B cell (primary cell): ENCODE measurements at regions not wholly inside any gene's neighbourhood (a gene's known extent, or its start where the extent isn't known, plus 50 kb on each side); places are given as distances from the start of the nearest gene placed in this dataset.

Experiments used
- ATAC-seq: fragments of 200-7000 bp; cut with Tn5 transposase; one replicate; pipeline ENCODE4 v1.10.0; 2021; ENCODE audit warnings: low read depth, mild to moderate bottlenecking, moderate number of reproducible peaks, moderate library complexity
- CTCF ChIA-PET: fragments of 350-600 bp; sonication (Branson Sonifier 250); formaldehyde crosslinking; loops from one replicate; lab custom pipeline; 2021; ENCODE audit warnings: antibody characterized with exemption, inconsistent platforms; lab: Charles Lee
- POLR2A ChIA-PET: fragments of 350-600 bp; sonication (Branson Sonifier 250); formaldehyde crosslinking; loops from one replicate; lab custom pipeline; 2021; ENCODE audit warnings: antibody characterized with exemption; lab: Charles Lee
- DNase-seq: peaks from one replicate; pipeline ENCODE4 v3.0.0; 2013
- H2AFZ ChIP-seq: 2 replicates; pipeline ENCODE4 v1.6.1; 2012; ENCODE audit warnings: mild to moderate bottlenecking, low read depth, low read length; ENCODE audit not compliant: insufficient read depth, poor library complexity, severe bottlenecking
- H3K27ac ChIP-seq, 2 donors: 1 replicate in 1 of 2; 2 replicates in 1 of 2; pipeline ENCODE4 v1.5.1; 2012 to 2013; ENCODE audit warnings: low read length in 2 of 2, mild to moderate bottlenecking in 2 of 2, moderate library complexity in 1 of 2
- H3K27me3 ChIP-seq, 4 experiments: fragments of 200-600 bp in 1 of 4; sonication (generic) in 1 of 4; replicated peaks in 1 of 4; 1 replicate in 2 of 4; 2 replicates in 2 of 4; pipeline versions ENCODE4 v1.6.1 to v1.7.0; 2013 to 2016; ENCODE audit warnings: low read length in 3 of 4, mild to moderate bottlenecking in 2 of 4, mixed read lengths in 1 of 4, moderate library complexity in 1 of 4; ENCODE audit not compliant: insufficient read depth in 4 of 4, control insufficient read depth in 3 of 4; ENCODE audit errors: control extremely low read depth in 1 of 4
- H3K36me3 ChIP-seq, 2 experiments: replicated peaks in 1 of 2; 1 replicate in 1 of 2; 2 replicates in 1 of 2; pipeline versions ENCODE4 v1.6.1 to v1.7.1; 2013; ENCODE audit warnings: low read length in 1 of 2; ENCODE audit not compliant: insufficient read depth in 2 of 2, control insufficient read depth in 1 of 2; ENCODE audit errors: control extremely low read depth in 1 of 2, extremely low read depth in 1 of 2
- H3K4me1 ChIP-seq, 2 donors: fragments of 200-600 bp in 1 of 2; sonication (generic) in 1 of 2; 1 replicate in 1 of 2; 2 replicates in 1 of 2; pipeline versions ENCODE4 v1.5.1 to v1.6.1; 2013 to 2017; ENCODE audit warnings: low read length in 2 of 2; ENCODE audit not compliant: control insufficient read depth in 2 of 2, insufficient read depth in 2 of 2
- H3K4me2 ChIP-seq: replicated peaks from 2 replicates; pipeline ENCODE3; 2012; ENCODE audit warnings: mild to moderate bottlenecking, low read depth, low read length; ENCODE audit not compliant: poor library complexity, severe bottlenecking
- H3K4me3 ChIP-seq, 5 experiments: fragments of 200-600 bp in 1 of 5; sonication (generic) in 1 of 5; 1 replicate in 3 of 5; 2 replicates in 2 of 5; pipeline versions ENCODE4 v1.5.1 to v1.7.0; 2011 to 2016; ENCODE audit warnings: low read length in 4 of 5, mild to moderate bottlenecking in 4 of 5, low read depth in 2 of 5, control low read depth in 1 of 5, moderate library complexity in 1 of 5; ENCODE audit not compliant: insufficient read depth in 1 of 5; ENCODE audit errors: control extremely low read depth in 1 of 5, extremely low read depth in 1 of 5
- H3K79me2 ChIP-seq: fragments of 200-600 bp; sonication (generic); one replicate; pipeline ENCODE4 v1.6.0; 2016; ENCODE audit warnings: low read length; ENCODE audit not compliant: control insufficient read depth, insufficient read depth
- H3K9ac ChIP-seq: fragments of 200-600 bp; sonication (generic); 2 replicates; pipeline ENCODE4 v1.6.1; 2017; ENCODE audit warnings: mild to moderate bottlenecking, low read length, moderate library complexity
- H3K9me3 ChIP-seq, 3 donors: one replicate each; pipeline versions ENCODE4 v1.6.1 to v1.7.1; 2013; ENCODE audit warnings: low read length in 2 of 3; ENCODE audit not compliant: control insufficient read depth in 2 of 3, insufficient read depth in 1 of 3; ENCODE audit errors: control extremely low read depth in 1 of 3
- H4K20me1 ChIP-seq: 2 replicates; pipeline ENCODE4 v1.6.0; 2012; ENCODE audit warnings: mild to moderate bottlenecking, low read length; ENCODE audit not compliant: insufficient read depth, control insufficient read depth, poor library complexity, severe bottlenecking
- H3K27ac Mint-ChIP-seq: one replicate; pipeline ENCODE4 v1.8.0; 2021; ENCODE audit warnings: mixed read lengths
- H3K27me3 Mint-ChIP-seq: one replicate; pipeline ENCODE4 v1.8.0; 2021; ENCODE audit warnings: mixed read lengths
- H3K4me1 Mint-ChIP-seq: one replicate; pipeline ENCODE4 v1.8.0; 2021; ENCODE audit warnings: mixed read lengths
- H3K4me3 Mint-ChIP-seq: one replicate; pipeline ENCODE4 v1.8.0; 2021; ENCODE audit warnings: mixed read lengths
- H3K9me3 Mint-ChIP-seq: one replicate; pipeline ENCODE4 v1.8.0; 2022; ENCODE audit warnings: mixed read lengths; ENCODE audit not compliant: insufficient read depth
- EZH2 ChIP-seq: IDR thresholded peaks from 2 replicates; pipeline ENCODE4 v1.6.1; 2012; ENCODE audit warnings: borderline replicate concordance, low read depth, mild to moderate bottlenecking, moderate library complexity, low read length; ENCODE audit not compliant: insufficient read depth, poor library complexity, severe bottlenecking
- WGBS: methylation state at CpG from one replicate; pipeline ENCODE4 v1.1.5; 2013; ENCODE audit warnings: missing lambda C conversion rate; ENCODE audit not compliant: insufficient coverage; 5-methylcytosine and 5-hydroxymethylcytosine counted together
- intact Hi-C: fragments of 100-400 bp; cut with micrococcal nuclease; formaldehyde crosslinking; loops from one replicate; pipeline ENCODE4 v1.10.0; 2022
- TF ChIP-seq, protein P1 (sequence below): fragments of 200-600 bp; IDR thresholded peaks from one replicate; pipeline ENCODE4 v1.8.0; 2022; ENCODE audit warnings: antibody characterized with exemption, mild to moderate bottlenecking

DNA sequence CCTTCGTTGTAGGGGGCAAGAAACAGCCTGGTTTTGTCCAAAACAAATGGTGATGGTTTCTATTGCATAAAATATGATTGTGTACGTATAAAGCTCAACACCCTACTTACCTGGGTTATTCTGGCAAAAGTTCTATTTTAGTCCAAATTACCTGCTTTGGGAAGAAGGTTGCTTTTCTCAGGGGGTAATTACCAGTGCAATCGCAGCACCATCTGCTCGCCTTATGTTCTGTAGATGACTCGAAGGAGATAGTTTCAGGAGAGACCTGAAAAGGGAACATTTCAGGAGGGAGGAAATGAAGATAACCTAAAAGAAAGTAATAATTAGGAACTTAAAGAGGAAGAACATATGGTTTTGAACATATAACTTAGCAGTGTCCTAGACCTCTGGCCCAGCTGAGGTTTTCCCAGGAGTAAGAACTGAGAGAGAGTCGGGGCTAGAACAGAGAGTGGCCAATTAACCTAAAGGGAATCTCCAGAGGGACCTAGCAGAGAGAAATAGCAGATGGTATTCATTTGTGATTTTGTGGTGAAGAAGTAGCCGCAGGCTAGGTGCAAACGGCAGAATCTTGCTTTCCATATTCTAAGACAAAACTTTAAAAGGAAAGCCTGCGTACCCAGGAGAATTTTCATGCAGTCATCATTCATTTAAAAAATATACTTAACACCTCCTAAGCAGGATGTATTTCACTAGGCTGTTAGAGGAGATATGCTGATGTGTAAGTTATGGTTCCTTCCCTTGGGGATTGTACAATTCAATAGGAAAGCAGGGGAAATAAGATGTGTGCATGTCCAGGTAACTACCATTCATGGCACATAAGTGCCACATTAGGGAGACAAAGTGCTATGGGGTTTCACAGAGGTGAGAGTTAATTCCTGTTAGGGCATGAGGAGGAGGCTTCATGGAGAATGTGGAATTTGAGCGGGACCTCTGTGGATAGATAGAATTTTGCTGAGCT lies 113.0 kb upstream of the SLC10A2 start:
- ChIA-PET POLR2A (no interaction called here), CTCF (no interaction called here)
- Mint-ChIP-seq H3K4me3 (no peak overlapping the region), H3K27me3 (no peaks in the 10 kb centered on the region), H3K4me1 (no peaks in the 10 kb centered on the region), H3K9me3 (no peaks in the 10 kb centered on the region), H3K27ac (no peak overlapping the region)
- Histone ChIP-seq H3K9me3 (no peaks in the 10 kb centered on the region), H3K79me2 (no peaks in the 10 kb centered on the region), H3K27ac (no peak overlapping the region), H2AFZ (no peak overlapping the region), H3K9ac (no peak overlapping the region), H3K4me2 (no peak overlapping the region), H3K27me3 (no peaks in the 10 kb centered on the region), H3K4me1 (no peaks in the 10 kb centered on the region), H4K20me1 (no peaks in the 10 kb centered on the region), H3K36me3 (no peaks in the 10 kb centered on the region), H3K4me3 (no peak overlapping the region)
- DNase-seq = no peak
- TF ChIP-seq EZH2 = no peak
- TF ChIP-seq, protein P1, sequence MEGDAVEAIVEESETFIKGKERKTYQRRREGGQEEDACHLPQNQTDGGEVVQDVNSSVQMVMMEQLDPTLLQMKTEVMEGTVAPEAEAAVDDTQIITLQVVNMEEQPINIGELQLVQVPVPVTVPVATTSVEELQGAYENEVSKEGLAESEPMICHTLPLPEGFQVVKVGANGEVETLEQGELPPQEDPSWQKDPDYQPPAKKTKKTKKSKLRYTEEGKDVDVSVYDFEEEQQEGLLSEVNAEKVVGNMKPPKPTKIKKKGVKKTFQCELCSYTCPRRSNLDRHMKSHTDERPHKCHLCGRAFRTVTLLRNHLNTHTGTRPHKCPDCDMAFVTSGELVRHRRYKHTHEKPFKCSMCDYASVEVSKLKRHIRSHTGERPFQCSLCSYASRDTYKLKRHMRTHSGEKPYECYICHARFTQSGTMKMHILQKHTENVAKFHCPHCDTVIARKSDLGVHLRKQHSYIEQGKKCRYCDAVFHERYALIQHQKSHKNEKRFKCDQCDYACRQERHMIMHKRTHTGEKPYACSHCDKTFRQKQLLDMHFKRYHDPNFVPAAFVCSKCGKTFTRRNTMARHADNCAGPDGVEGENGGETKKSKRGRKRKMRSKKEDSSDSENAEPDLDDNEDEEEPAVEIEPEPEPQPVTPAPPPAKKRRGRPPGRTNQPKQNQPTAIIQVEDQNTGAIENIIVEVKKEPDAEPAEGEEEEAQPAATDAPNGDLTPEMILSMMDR = no peak
- intact Hi-C loops = no loop called here
- 86% methylated on average over 5 of the region's 10 CpGs for WGBS
- ATAC-seq = no peak

DNA sequence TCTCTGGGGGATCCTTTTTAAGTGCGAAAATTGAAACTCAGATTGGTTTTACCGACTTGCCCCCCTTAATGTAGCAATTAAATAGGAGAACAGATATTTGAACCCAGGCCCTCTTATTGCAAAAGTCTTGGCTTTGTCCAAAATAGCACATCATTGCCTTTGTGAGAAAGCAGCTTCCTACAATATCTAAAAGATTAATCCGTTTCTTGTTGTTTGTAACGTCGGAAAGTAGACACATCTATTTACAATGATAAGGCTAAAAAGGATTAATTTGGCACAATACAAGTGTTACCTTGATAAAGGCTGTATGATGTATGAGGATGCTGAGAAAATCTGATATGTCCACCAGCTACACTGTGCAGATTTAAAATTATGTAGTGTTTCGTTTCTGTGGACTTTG lies 108.7 kb upstream of the SLC10A2 start:
- peaks cover 13% of the 10 kb centered on the region for H3K27me3 Mint-ChIP-seq
- ChIA-PET CTCF (no interaction called here), POLR2A (no interaction called here)
- intact Hi-C loops = no loop called here
- Histone ChIP-seq H3K27ac (no peak overlapping the region), H3K9me3 (no peaks in the 10 kb centered on the region), H4K20me1 (no peaks in the 10 kb centered on the region), H3K4me2 (no peak overlapping the region), H2AFZ (no peak overlapping the region), H3K79me2 (no peaks in the 10 kb centered on the region), H3K27me3 (no peaks in the 10 kb centered on the region), H3K9ac (no peak overlapping the region), H3K4me1 (no peaks in the 10 kb centered on the region), H3K4me3 (no peak overlapping the region), H3K36me3 (no peaks in the 10 kb centered on the region)
- H3K9me3 Mint-ChIP-seq = no peaks in the 10 kb centered on the region
- no peak for ATAC-seq
- H3K4me1 Mint-ChIP-seq = no peaks in the 10 kb centered on the region
- no peak for TF ChIP-seq EZH2
- TF ChIP-seq, protein P1 = no peak
- no peak for DNase-seq
- 100% methylated on average over 1 of the region's 6 CpGs for WGBS
- no peak overlapping the region for H3K27ac Mint-ChIP-seq
- no peak overlapping the region for H3K4me3 Mint-ChIP-seq
